ENCODE measurements at regions not wholly inside any gene's neighbourhood (a gene's known extent, or its start where the extent isn't known, plus 50 kb on each side); places are given as distances from the start of the nearest gene placed in this dataset.

- no CpG with 5 or more reads among the region's 3 CpGs for WGBS, 2 experiments (ENCODE audit: extremely low coverage in 2 of 2, insufficient read length in 1 of 2)
- Histone ChIP-seq H3K4me3 (ENCODE audit: insufficient read depth, low read depth, low read length) (no peak overlapping the region), H3K18ac (ENCODE audit: low read depth, low read length) (no peak overlapping the region), H3K79me1 (ENCODE audit: low read depth in 1 of 2, low read length in 2 of 2) (no peaks in the 10 kb centered on the region), H3K56ac (ENCODE audit: extremely low read depth, insufficient read depth, low read length) (no peak overlapping the region), H2BK120ac (ENCODE audit: low read depth, low read length) (no peak overlapping the region), H4K5ac (ENCODE audit: low read depth, low read length) (no peak overlapping the region), H2AFZ (replicated peaks; ENCODE audit: low read length, poor library complexity) (no peak overlapping the region), H2AK9ac (replicated peaks; ENCODE audit: low read depth, low read length, poor library complexity) (no peak overlapping the region), H2AK5ac (ENCODE audit: low read depth, low read length) (no peak overlapping the region), H3K27ac (ENCODE audit: insufficient read depth, low read length) (no peak overlapping the region), H3K4me2 (ENCODE audit: low read depth, low read length) (no peak overlapping the region), H3K9ac (ENCODE audit: low read depth, low read length) (no peak overlapping the region), H3K9me3 (ENCODE audit: control insufficient read depth, insufficient read depth, low read length) (peaks cover 3% of the 10 kb centered on the region), H3K9me1 (ENCODE audit: insufficient read depth, low read length) (no peaks in the 10 kb centered on the region), H3K14ac (replicated peaks; ENCODE audit: low read depth, low read length) (no peak overlapping the region), H3K27me3 (ENCODE audit: control insufficient read depth, insufficient read depth, low read length) (no peaks in the 10 kb centered on the region), H3K36me3 (ENCODE audit: control insufficient read depth, insufficient read depth, low read length) (no peaks in the 10 kb centered on the region), H4K91ac (ENCODE audit: insufficient read depth, low read depth, low read length) (no peak overlapping the region), H4K20me1 (ENCODE audit: insufficient read depth, low read length) (no peaks in the 10 kb centered on the region), H2BK20ac (ENCODE audit: low read depth, low read length) (no peak overlapping the region), H4K8ac (ENCODE audit: low read depth in 2 of 2, low read length in 2 of 2) (no peak overlapping the region), H3K23ac (ENCODE audit: low read depth, low read length) (no peak overlapping the region), H3K4me1 (ENCODE audit: control insufficient read depth, insufficient read depth, low read length) (no peaks in the 10 kb centered on the region; the same call in 1 of the 2 replicates), H2BK5ac (ENCODE audit: low read depth, low read length, poor library complexity, severe bottlenecking) (no peak overlapping the region), H2BK15ac (ENCODE audit: low read depth, low read length) (no peak overlapping the region), H3K4ac (ENCODE audit: low read depth, low read length) (no peak overlapping the region)
- dilution Hi-C loops (cut with HindIII; ENCODE audit: low sequenced_read_pairs, unreplicated experiment), result no loop called here
- intact Hi-C loops (cut with micrococcal nuclease), result no loop called here
- CTCF ChIA-PET, result no interaction called here
- in situ Hi-C loops (cut with MboI; ENCODE audit: low sequenced_read_pairs), result no loop called here
- DNase-seq (no peak), ATAC-seq (ENCODE audit: low read depth) (no peak)
- no TSS peak for BruUV-seq (replicated peaks)
- TF ChIP-seq MXI1 (IDR thresholded peaks at IDR 0.05; ENCODE audit: borderline replicate concordance, low read depth, low read length), result no peak
- no peak for TF ChIP-seq CEBPB (IDR thresholded peaks at IDR 0.05; ENCODE audit: low read depth, low read length)
- no peak for TF ChIP-seq SMC3 (IDR thresholded peaks at IDR 0.05; ENCODE audit: low read depth, low read length)
- POLR2A ChIA-PET (ENCODE audit: unreplicated experiment), result no interaction called here
These were observed 314.9 kb upstream of the IRAK1BP1 start for GRCh38 chr6:78552435-78552834.

Measured in IMR-90 (cell line).